Endothelial cell of umbilical vein (primary cell): ENCODE measurements at regions not wholly inside any gene's neighbourhood (a gene's known extent, or its start where the extent isn't known, plus 50 kb on each side); places are given as distances from the start of the nearest gene placed in this dataset.

Source experiments
- BruUV-seq: library from RNA; stranded (reverse); fragments of 400-500 nt; replicated peaks from 2 replicates; lab custom pipeline; 2021; lab: Mats Ljungman, UMichigan
- CTCF ChIA-PET: fragments of 300-600, 350-600 bp; sonication (Branson Sonifier 250); formaldehyde crosslinking; loops from one replicate; lab custom pipeline; 2021; ENCODE audit warnings: antibody characterized with exemption, inconsistent platforms; lab: Charles Lee
- POLR2A ChIA-PET: fragments of 300-600, 350-600 bp; sonication (Branson Sonifier 250); formaldehyde crosslinking; loops from one replicate; lab custom pipeline; 2021; ENCODE audit warnings: antibody characterized with exemption, inconsistent platforms; lab: Charles Lee
- DNase-seq: peaks from one replicate; pipeline ENCODE4 v3.0.0-alpha.2; 2011; ENCODE audit warnings: low read depth, low spot score
- FAIRE-seq: peaks from 2 replicates; lab custom pipeline; 2011; peaks lifted over from hg19 to GRCh38; lab: Jason Lieb, UNC
- H2AFZ ChIP-seq: 2 replicates; pipeline ENCODE4 v1.6.0; 2012; ENCODE audit warnings: low read depth, low read length, control low read depth, inconsistent platforms
- H3K27ac ChIP-seq: 2 replicates; pipeline ENCODE4 v1.5.1; 2011; ENCODE audit warnings: low read depth, mild to moderate bottlenecking, control low read depth, low read length, moderate library complexity; ENCODE audit not compliant: insufficient read depth
- H3K27me3 ChIP-seq, 2 experiments: 2 replicates each; pipeline versions ENCODE4 v1.6.0 to v1.6.1; 2011; ENCODE audit warnings: low read length in 2 of 2, mixed read lengths in 1 of 2; ENCODE audit not compliant: control insufficient read depth in 2 of 2, insufficient read depth in 2 of 2
- H3K36me3 ChIP-seq, 2 experiments: 2 replicates in 1 of 2; 3 replicates in 1 of 2; pipeline ENCODE4 v1.5.1; 2011; ENCODE audit warnings: low read length in 2 of 2, mild to moderate bottlenecking in 1 of 2, moderate library complexity in 1 of 2; ENCODE audit not compliant: control insufficient read depth in 2 of 2, insufficient read depth in 2 of 2; ENCODE audit errors: extremely low read depth in 1 of 2
- H3K4me1 ChIP-seq: 3 replicates; pipeline ENCODE4 v1.5.1; 2011; ENCODE audit warnings: mild to moderate bottlenecking, low read length; ENCODE audit not compliant: control insufficient read depth, insufficient read depth; ENCODE audit errors: extremely low read depth
- H3K4me2 ChIP-seq: 2 replicates; pipeline ENCODE4 v1.6.1; 2011; ENCODE audit warnings: low read length, control low read depth, mixed read lengths; ENCODE audit not compliant: insufficient read depth
- H3K4me3 ChIP-seq, 3 experiments: fragments of 200-600 bp in 1 of 3; sonication (generic), shearing (Covaris generic) in 1 of 3; replicated peaks in 1 of 3; 2 replicates each; pipeline ENCODE4 v1.5.1; 2011 to 2016; ENCODE audit warnings: control low read depth in 3 of 3, low read length in 3 of 3, mild to moderate bottlenecking in 2 of 3, inconsistent platforms in 1 of 3, low read depth in 1 of 3, moderate library complexity in 1 of 3; ENCODE audit not compliant: insufficient read depth in 1 of 3
- H3K79me2 ChIP-seq: 2 replicates; pipeline ENCODE4 v1.6.0; 2012; ENCODE audit warnings: low read length, inconsistent platforms; ENCODE audit not compliant: control insufficient read depth, insufficient read depth
- H3K9ac ChIP-seq: replicated peaks from 2 replicates; pipeline ENCODE3; 2011; ENCODE audit warnings: low read length, control low read depth; ENCODE audit not compliant: insufficient read depth; ENCODE audit errors: extremely low read depth
- H3K9me1 ChIP-seq: replicated peaks from 3 replicates; pipeline ENCODE4 v1.6.0; 2011; ENCODE audit warnings: mild to moderate bottlenecking, low read length; ENCODE audit not compliant: control insufficient read depth, insufficient read depth; ENCODE audit errors: extremely low read depth
- H3K9me3 ChIP-seq: replicated peaks from 2 replicates; pipeline ENCODE4 v1.5.1; 2012; ENCODE audit warnings: low read length, inconsistent platforms; ENCODE audit not compliant: control insufficient read depth, insufficient read depth
- H4K20me1 ChIP-seq: replicated peaks from 2 replicates; pipeline ENCODE3; 2011; ENCODE audit warnings: mild to moderate bottlenecking, low read length; ENCODE audit not compliant: control insufficient read depth, insufficient read depth; ENCODE audit errors: extremely low read depth
- EZH2 ChIP-seq: IDR thresholded peaks from 2 replicates; pipeline ENCODE4 v1.6.1; 2012; ENCODE audit warnings: borderline replicate concordance, low read depth, mild to moderate bottlenecking, moderate library complexity, low read length, inconsistent platforms; ENCODE audit not compliant: severe bottlenecking
- FOS ChIP-seq: IDR thresholded peaks from 2 replicates; pipeline ENCODE4 v1.6.1; 2011; ENCODE audit warnings: mild to moderate bottlenecking, low read length, moderate library complexity, borderline replicate concordance; ENCODE audit not compliant: insufficient read depth
- GATA2 ChIP-seq: IDR thresholded peaks from 2 replicates; pipeline ENCODE4 v1.7.0; 2011; ENCODE audit warnings: low read depth, mild to moderate bottlenecking, moderate library complexity, mixed read lengths, low read length; ENCODE audit not compliant: insufficient read length, insufficient read depth
- JUN ChIP-seq: IDR thresholded peaks from 2 replicates; pipeline ENCODE4 v1.6.1; 2011; ENCODE audit warnings: borderline replicate concordance, low read depth; ENCODE audit not compliant: insufficient read length, insufficient read depth
- MYC ChIP-seq: IDR thresholded peaks from one replicate; pipeline ENCODE4 v1.6.1; 2011; ENCODE audit warnings: mild to moderate bottlenecking, low read depth, low read length
- POLR2A ChIP-seq: IDR thresholded peaks from 2 replicates; pipeline ENCODE4 v1.6.1; 2012; ENCODE audit warnings: low read depth, mild to moderate bottlenecking, control low read depth, low read length
- POLR2AphosphoS5 ChIP-seq: IDR thresholded peaks from 2 replicates; pipeline ENCODE4 v1.6.1; 2012; ENCODE audit warnings: low read depth, mild to moderate bottlenecking, control low read depth, low read length, moderate library complexity; ENCODE audit not compliant: insufficient read depth
- dilution Hi-C: fragments of 300-500 bp; cut with MboI; formaldehyde crosslinking; loops from one replicate; pipeline ENCODE4 v1.15.0; 2019; ENCODE audit warnings: low sequenced_read_pairs; ENCODE audit not compliant: extremely low pct_ligation_motif_present
- intact Hi-C: fragments of 100-400 bp; cut with micrococcal nuclease; formaldehyde crosslinking; loops from one replicate; pipeline ENCODE4 v1.10.0; 2022
- TF ChIP-seq, protein P1 (sequence below), 2 donors: IDR thresholded peaks; 1 replicate in 1 of 2; 2 replicates in 1 of 2; pipeline ENCODE4 v1.5.1; 2011; ENCODE audit warnings: low read length in 2 of 2, mild to moderate bottlenecking in 2 of 2, moderate library complexity in 2 of 2, control low read depth in 1 of 2, inconsistent platforms in 1 of 2, low read depth in 1 of 2; ENCODE audit not compliant: insufficient read depth in 1 of 2; ENCODE audit errors: extremely low read depth in 1 of 2
- TF ChIP-seq, protein P2 (sequence below): IDR thresholded peaks from 2 replicates; pipeline ENCODE4 v1.6.1; 2011; ENCODE audit not compliant: insufficient read depth, insufficient read length

DNA sequence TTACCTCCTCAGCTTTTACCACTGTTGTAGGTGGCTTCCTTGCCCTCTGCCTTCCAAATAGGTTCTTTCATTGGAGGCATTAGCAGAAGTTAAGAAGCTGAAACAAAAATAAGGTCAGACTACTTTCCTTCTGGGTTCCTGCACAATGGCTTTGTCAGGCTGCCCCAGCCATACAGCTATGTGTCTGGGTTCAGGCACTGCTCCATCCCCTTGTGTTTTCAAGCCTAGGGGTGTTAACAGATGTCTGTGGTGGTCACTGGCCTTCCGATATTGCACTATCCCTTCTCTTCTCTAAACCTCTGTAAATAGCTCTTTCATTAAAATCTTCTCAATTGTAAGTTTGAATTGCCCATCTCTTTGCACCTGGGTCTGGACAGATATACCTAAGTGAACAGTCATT, 728.9 kb downstream of the SLC16A7 start:
- dilution Hi-C loops = no loop called here
- intact Hi-C loops = no loop called here

DNA sequence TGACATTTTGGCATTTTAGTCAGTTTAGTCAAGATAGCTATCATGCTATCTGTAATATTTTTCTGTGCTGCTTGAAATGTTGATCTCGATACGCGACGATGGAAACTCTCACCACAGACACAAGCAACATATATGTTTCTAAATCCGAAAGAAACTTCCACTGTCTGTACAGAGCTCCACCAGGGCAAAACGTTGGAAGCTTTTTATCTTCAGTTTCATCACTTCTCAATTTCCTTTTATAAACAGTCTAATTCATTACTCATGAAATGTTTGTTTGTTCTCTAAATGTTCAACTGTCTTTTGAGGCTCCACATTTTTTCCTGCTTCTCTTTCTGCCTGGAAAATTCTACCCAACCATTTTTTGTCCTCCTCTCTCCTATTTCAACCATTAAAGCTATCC, 737.6 kb downstream of the SLC16A7 start:
- H3K36me3 ChIP-seq = no peaks in the 10 kb centered on the region
- peak overlapping the region; percentile 59 for H2AFZ ChIP-seq
- no peak overlapping the region for H3K4me3 ChIP-seq
- H3K27ac ChIP-seq = peak overlapping the region; percentile 7
- no TSS peak for BruUV-seq
- TF ChIP-seq POLR2A (no peak), GATA2 (peak; percentile 84), POLR2AphosphoS5 (no peak), MYC (no peak), FOS (peak; percentile 13), EZH2 (no peak), JUN (no peak)
- TF ChIP-seq, protein P1, sequence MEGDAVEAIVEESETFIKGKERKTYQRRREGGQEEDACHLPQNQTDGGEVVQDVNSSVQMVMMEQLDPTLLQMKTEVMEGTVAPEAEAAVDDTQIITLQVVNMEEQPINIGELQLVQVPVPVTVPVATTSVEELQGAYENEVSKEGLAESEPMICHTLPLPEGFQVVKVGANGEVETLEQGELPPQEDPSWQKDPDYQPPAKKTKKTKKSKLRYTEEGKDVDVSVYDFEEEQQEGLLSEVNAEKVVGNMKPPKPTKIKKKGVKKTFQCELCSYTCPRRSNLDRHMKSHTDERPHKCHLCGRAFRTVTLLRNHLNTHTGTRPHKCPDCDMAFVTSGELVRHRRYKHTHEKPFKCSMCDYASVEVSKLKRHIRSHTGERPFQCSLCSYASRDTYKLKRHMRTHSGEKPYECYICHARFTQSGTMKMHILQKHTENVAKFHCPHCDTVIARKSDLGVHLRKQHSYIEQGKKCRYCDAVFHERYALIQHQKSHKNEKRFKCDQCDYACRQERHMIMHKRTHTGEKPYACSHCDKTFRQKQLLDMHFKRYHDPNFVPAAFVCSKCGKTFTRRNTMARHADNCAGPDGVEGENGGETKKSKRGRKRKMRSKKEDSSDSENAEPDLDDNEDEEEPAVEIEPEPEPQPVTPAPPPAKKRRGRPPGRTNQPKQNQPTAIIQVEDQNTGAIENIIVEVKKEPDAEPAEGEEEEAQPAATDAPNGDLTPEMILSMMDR (IDR thresholded peaks at IDR 0.05; ENCODE audit: extremely low read depth in 1 of 2, insufficient read depth in 1 of 2, low read depth in 1 of 2, low read length in 2 of 2) = no peak
- TF ChIP-seq, protein P2, sequence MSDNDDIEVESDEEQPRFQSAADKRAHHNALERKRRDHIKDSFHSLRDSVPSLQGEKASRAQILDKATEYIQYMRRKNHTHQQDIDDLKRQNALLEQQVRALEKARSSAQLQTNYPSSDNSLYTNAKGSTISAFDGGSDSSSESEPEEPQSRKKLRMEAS = no peak
- H3K9me3 ChIP-seq = no peaks in the 10 kb centered on the region
- FAIRE-seq (peak; percentile 8), DNase-seq (peak; percentile 58)
- peaks cover 25% of the 10 kb centered on the region for H3K4me1 ChIP-seq
- H3K27me3 ChIP-seq = no peaks in the 10 kb centered on the region
- H3K79me2 ChIP-seq = no peaks in the 10 kb centered on the region
- intact Hi-C loops = no loop called here
- H4K20me1 ChIP-seq = no peaks in the 10 kb centered on the region
- POLR2A ChIA-PET = no interaction called here
- H3K4me2 ChIP-seq = peak overlapping the region; percentile 79
- H3K9ac ChIP-seq = no peak overlapping the region
- dilution Hi-C loops = no loop called here
- CTCF ChIA-PET = interaction anchor here (1.1 to 2.7 kb wide), 5 partner anchors 9 to 76 kb away, joined by 3 to 7 read pairs (median 5); no protein-coding TSS in a partner anchor
- H3K9me1 ChIP-seq = no peaks in the 10 kb centered on the region

More for the DNA sequence above, 728.9 kb downstream of the SLC16A7 start:
- H4K20me1 ChIP-seq = no peaks in the 10 kb centered on the region
- no peaks in the 10 kb centered on the region for H3K9me3 ChIP-seq
- H3K27me3 ChIP-seq = no peaks in the 10 kb centered on the region
- no peak for DNase-seq
- CTCF ChIA-PET = interaction anchor here (1.1 kb wide), 1 partner anchor 9 kb away, joined by 5 read pairs; no protein-coding TSS in a partner anchor
- H2AFZ ChIP-seq = no peak overlapping the region
- no peaks in the 10 kb centered on the region for H3K4me1 ChIP-seq
- POLR2A ChIA-PET = no interaction called here
- H3K27ac ChIP-seq = no peak overlapping the region
- BruUV-seq = no TSS peak
- H3K9me1 ChIP-seq = no peaks in the 10 kb centered on the region
- H3K4me2 ChIP-seq = no peak overlapping the region
- no peaks in the 10 kb centered on the region for H3K36me3 ChIP-seq
- H3K9ac ChIP-seq = no peak overlapping the region
- FAIRE-seq = no peak
- H3K79me2 ChIP-seq = no peaks in the 10 kb centered on the region
- no peak overlapping the region for H3K4me3 ChIP-seq
- no peak for TF ChIP-seq FOS
